Progenitor cell of endocrine pancreas (in vitro differentiated cells): ENCODE measurements at regions not wholly inside any gene's neighbourhood (a gene's known extent, or its start where the extent isn't known, plus 50 kb on each side); places are given as distances from the start of the nearest gene placed in this dataset.

Experiments used
- DNase-seq: peaks from one replicate; pipeline ENCODE4 v3.0.0; 2021; ENCODE audit warnings: low spot score; ENCODE audit not compliant: unreplicated experiment
- H3K27ac Mint-ChIP-seq: 2 replicates; pipeline ENCODE4 v1.8.0; 2021; ENCODE audit warnings: mild to moderate bottlenecking, moderate library complexity, mixed read lengths
- H3K27me3 Mint-ChIP-seq: 2 replicates; pipeline ENCODE4 v1.8.0; 2021; ENCODE audit warnings: mixed read lengths
- H3K36me3 Mint-ChIP-seq: 2 replicates; pipeline ENCODE4 v1.8.0; 2022; ENCODE audit warnings: mixed read lengths; ENCODE audit not compliant: insufficient read depth
- H3K4me1 Mint-ChIP-seq: 2 replicates; pipeline ENCODE4 v1.8.0; 2021; ENCODE audit warnings: low read depth, mixed read lengths
- H3K4me3 Mint-ChIP-seq: 2 replicates; pipeline ENCODE4 v1.8.0; 2021; ENCODE audit warnings: low read depth, mild to moderate bottlenecking, moderate library complexity, mixed read lengths
- H3K9me3 Mint-ChIP-seq: 2 replicates; pipeline ENCODE4 v1.8.0; 2021; ENCODE audit warnings: low read depth, mixed read lengths
- TF ChIP-seq, protein P1 (sequence below): fragments of 200-600 bp; sonication (generic); IDR thresholded peaks from one replicate; pipeline ENCODE4 v1.5.0; 2021; ENCODE audit warnings: antibody characterized with exemption, mild to moderate bottlenecking; ENCODE audit not compliant: unreplicated experiment

DNA sequence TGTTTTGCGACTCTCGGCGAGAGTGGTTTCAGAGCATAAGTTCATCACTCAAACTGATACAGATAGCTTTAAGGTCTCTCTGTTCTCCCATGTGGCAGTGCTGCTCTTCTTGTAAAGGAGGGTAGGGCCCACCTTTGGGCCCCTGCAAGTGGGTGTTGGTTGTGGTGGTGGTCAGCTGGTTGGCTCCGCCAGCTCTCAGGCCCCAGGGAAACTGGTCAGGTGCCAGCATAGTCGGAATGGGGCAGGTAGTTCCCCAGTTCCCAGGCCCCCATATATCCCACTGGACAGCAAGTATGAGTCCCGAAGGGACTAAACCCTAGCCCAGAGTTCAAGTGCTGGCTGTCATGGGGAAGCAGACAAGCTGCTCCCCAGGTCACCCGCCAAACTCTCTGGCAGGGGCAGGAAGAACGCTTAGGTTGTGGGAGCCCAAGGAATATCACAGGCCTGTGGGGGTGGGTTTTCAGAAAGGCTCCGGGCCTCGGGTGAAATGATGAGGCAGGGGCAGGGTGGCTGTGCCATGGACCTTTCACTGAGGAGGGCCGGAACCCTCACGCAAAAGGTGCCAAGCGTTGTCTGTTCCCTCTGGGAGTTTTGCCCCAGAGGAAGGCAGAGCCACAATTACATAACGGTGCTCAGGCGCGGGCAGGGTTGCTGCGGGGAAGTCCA, 185.1 kb downstream of the EFHB start:
- H3K4me3 Mint-ChIP-seq, result no peak overlapping the region
- H3K27me3 Mint-ChIP-seq, result no peaks in the 10 kb centered on the region
- DNase-seq, result no peak
- H3K9me3 Mint-ChIP-seq, result peaks cover 4% of the 10 kb centered on the region
- TF ChIP-seq, protein P1, sequence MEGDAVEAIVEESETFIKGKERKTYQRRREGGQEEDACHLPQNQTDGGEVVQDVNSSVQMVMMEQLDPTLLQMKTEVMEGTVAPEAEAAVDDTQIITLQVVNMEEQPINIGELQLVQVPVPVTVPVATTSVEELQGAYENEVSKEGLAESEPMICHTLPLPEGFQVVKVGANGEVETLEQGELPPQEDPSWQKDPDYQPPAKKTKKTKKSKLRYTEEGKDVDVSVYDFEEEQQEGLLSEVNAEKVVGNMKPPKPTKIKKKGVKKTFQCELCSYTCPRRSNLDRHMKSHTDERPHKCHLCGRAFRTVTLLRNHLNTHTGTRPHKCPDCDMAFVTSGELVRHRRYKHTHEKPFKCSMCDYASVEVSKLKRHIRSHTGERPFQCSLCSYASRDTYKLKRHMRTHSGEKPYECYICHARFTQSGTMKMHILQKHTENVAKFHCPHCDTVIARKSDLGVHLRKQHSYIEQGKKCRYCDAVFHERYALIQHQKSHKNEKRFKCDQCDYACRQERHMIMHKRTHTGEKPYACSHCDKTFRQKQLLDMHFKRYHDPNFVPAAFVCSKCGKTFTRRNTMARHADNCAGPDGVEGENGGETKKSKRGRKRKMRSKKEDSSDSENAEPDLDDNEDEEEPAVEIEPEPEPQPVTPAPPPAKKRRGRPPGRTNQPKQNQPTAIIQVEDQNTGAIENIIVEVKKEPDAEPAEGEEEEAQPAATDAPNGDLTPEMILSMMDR, result no peak
- H3K36me3 Mint-ChIP-seq, result no peaks in the 10 kb centered on the region
- no peaks in the 10 kb centered on the region for H3K4me1 Mint-ChIP-seq
- H3K27ac Mint-ChIP-seq, result no peak overlapping the region

DNA sequence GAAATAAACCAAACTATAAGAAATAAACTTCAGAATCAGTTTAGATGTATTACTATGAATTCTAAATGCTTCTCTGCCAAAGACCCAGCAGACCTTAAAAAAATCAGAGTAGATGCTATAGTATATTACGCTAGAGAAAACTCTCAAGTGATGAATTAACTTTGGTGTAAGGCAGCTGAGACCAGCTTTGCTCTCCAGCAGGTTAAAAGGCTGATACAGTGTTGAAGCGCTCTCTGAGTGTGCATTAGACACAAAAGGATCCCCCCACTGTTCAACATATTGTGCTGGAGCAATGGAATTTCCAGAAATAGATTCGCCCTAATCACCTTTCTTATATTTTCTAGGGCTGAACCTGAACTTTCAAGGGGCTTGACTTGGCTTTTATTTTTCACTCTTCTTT, 190.0 kb downstream of the EFHB start:
- Mint-ChIP-seq H3K4me1 (peaks cover 3% of the 10 kb centered on the region), H3K9me3 (no peaks in the 10 kb centered on the region), H3K4me3 (no peak overlapping the region), H3K27ac (no peak overlapping the region), H3K36me3 (no peaks in the 10 kb centered on the region), H3K27me3 (no peaks in the 10 kb centered on the region)
- TF ChIP-seq, protein P1, result no peak
- DNase-seq, result no peak

DNA sequence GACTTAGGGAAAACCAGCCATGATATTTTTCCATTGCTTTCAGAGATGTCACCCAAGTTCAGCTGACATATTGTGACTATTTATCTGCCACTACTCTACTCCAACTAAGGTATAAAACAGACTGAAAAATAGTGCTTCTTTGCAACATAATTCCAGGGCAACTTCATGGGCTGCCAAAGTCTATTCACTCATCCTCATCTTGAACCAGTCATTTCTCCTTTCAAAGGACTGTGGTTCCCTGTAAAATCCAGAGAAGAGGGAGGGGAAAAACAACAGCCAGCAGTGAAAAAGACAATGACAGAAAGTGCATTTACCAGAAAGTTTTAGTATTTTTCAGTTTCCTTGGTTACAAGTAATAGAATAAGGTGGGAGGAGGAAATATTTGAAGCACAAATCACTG, 191.1 kb downstream of the EFHB start:
- TF ChIP-seq, protein P1, result no peak
- Mint-ChIP-seq H3K27me3 (no peaks in the 10 kb centered on the region), H3K4me3 (no peak overlapping the region), H3K27ac (no peak overlapping the region), H3K4me1 (peaks cover 3% of the 10 kb centered on the region), H3K36me3 (no peaks in the 10 kb centered on the region), H3K9me3 (no peaks in the 10 kb centered on the region)
- DNase-seq, result no peak

DNA sequence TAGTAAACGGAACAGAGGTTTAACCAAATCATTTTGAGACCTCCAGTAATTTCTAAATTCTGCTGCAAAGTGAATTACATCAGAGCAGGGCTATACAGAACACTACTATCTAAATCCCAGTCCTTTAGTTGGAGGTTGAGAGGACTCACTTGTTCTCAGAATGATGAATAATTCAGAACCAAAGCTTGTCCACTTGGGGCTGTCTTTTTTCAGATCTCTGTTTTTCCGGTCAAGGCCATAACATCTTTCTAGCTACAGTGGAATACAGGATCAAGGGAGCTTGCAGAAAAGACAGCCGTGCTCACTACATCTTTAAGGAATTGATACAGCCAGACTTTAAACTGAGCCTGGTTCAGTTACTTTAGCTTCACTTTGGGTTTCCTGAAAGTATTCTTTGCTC, 194.5 kb downstream of the EFHB start:
- Mint-ChIP-seq H3K27ac (no peak overlapping the region), H3K27me3 (no peaks in the 10 kb centered on the region), H3K4me3 (no peak overlapping the region), H3K4me1 (peaks cover 18% of the 10 kb centered on the region), H3K36me3 (no peaks in the 10 kb centered on the region), H3K9me3 (peaks cover 3% of the 10 kb centered on the region)
- TF ChIP-seq, protein P1, result no peak
- DNase-seq, result no peak

DNA sequence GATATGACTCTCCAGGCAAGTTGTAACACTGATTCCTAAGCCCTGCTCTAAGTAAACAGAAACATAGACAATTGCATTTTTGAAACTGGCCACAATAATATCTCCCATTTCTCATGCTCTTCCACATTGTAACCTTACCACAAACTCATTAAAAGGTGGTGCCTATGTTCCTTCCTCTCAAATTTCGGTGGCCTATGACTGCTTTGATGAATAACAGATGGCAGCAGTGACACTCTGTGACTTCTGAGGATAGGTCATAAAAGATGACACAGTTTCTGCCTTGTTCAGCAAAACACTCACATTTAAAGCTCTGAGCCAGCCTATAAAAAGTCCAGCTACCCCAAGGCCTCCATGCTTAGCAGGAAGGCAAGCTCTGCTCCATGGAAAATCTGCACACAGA, 195.2 kb downstream of the EFHB start:
- no peak for DNase-seq
- Mint-ChIP-seq H3K27ac (no peak overlapping the region), H3K4me1 (peaks cover 18% of the 10 kb centered on the region), H3K27me3 (no peaks in the 10 kb centered on the region), H3K9me3 (peaks cover 3% of the 10 kb centered on the region), H3K4me3 (no peak overlapping the region), H3K36me3 (no peaks in the 10 kb centered on the region)
- TF ChIP-seq, protein P1, result no peak
